ENCODE measurements at regions not wholly inside any gene's neighbourhood (a gene's known extent, or its start where the extent isn't known, plus 50 kb on each side); places are given as distances from the start of the nearest gene placed in this dataset.

DNA sequence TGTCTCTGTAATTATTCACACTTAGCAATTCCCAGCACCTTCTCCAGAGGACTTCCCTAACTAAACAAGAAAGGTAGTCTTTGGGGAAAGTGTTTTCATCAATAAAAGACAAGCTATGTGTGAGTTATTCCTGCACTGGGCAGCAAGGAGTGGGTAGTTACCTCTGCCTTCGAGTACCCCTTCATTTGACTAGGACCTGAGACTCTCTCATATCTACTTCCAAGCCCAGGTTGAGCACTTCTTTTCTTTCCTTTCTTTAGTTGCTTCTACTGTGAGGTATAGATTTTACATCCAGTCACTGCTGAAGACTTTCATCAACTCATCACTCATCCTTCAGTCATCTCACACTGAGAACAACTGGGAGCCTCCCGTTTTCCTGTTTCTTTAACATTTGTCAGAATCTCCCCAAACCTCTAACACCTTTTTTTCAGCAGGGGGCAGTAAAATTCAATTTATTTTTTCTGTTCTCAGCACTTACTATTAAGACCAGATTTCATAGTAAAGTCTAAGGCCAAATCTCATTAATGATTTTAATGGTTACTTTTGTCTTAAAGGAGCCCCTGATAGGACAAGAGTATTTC is 80.1 kb upstream of the PRSS1 start:
- no peak for TF ChIP-seq CTCF (IDR thresholded peaks at IDR 0.05)
- H3K4me1 ChIP-seq (ENCODE audit: low read depth): no peaks in the 10 kb centered on the region
- DNase-seq (no peak), ATAC-seq (no peak)
- intact Hi-C loops (cut with DNase I, micrococcal nuclease): no loop called here
- no peak overlapping the region for H3K4me3 ChIP-seq
- no peaks in the 10 kb centered on the region for H3K36me3 ChIP-seq (ENCODE audit: low read depth)
- H3K9me3 ChIP-seq: no peaks in the 10 kb centered on the region

- no peaks in the 10 kb centered on the region for H3K36me3 ChIP-seq (ENCODE audit: low read depth)
- intact Hi-C loops (cut with DNase I, micrococcal nuclease): no loop called here
- no peaks in the 10 kb centered on the region for H3K4me1 ChIP-seq (ENCODE audit: low read depth)
- no peak for ATAC-seq
- no peak for TF ChIP-seq CTCF (IDR thresholded peaks at IDR 0.05)
- no peak overlapping the region for H3K4me3 ChIP-seq
- DNase-seq: no peak
- H3K9me3 ChIP-seq: no peaks in the 10 kb centered on the region
Observed at GRCh38 chr7:142668495-142668894, 80.8 kb upstream of the PRSS1 start.

- H3K4me3 ChIP-seq: no peak overlapping the region
- intact Hi-C loops (cut with DNase I, micrococcal nuclease): loop anchor here in 1 of 2 donors (10.0 kb wide), 1 partner anchor 127 kb away; no protein-coding TSS in a partner anchor
- no peaks in the 10 kb centered on the region for H3K4me1 ChIP-seq (ENCODE audit: low read depth)
- no peaks in the 10 kb centered on the region for H3K9me3 ChIP-seq
- no peaks in the 10 kb centered on the region for H3K36me3 ChIP-seq (ENCODE audit: low read depth)
- DNase-seq: no peak
- no peak for TF ChIP-seq CTCF (IDR thresholded peaks at IDR 0.05)
- ATAC-seq: no peak
Observed at GRCh38 chr7:142657376-142657775, 91.9 kb upstream of the PRSS1 start.

DNA sequence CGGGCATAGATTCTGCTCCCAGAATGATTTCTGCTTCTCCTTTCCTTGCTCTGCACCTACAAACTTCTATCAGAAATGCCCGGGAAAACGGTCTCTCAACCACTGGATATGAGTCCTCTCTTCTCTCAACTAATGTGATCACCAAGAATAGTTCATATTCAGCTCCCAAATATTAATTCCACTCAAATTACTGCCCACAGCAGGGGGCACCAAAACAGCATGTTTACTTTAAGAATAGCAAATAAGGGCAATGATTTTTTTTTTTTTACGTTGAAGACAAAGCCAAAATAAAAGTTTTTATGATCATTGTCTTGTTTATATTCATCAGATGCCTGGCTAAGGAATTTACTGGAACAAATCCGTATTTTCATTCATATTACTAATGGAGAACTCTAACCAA is 94.9 kb upstream of the PRSS1 start:
- Histone ChIP-seq H3K36me3 (ENCODE audit: low read depth) (no peaks in the 10 kb centered on the region), H3K9me3 (no peaks in the 10 kb centered on the region), H3K4me1 (ENCODE audit: low read depth) (no peaks in the 10 kb centered on the region), H3K4me3 (no peak overlapping the region)
- intact Hi-C loops (cut with DNase I, micrococcal nuclease): loop anchor here in 1 of 2 donors (10.0 kb wide), 1 partner anchor 130 kb away; no protein-coding TSS in a partner anchor
- TF ChIP-seq CTCF (IDR thresholded peaks at IDR 0.05): no peak
- DNase-seq (peak in 1 of 3 donors; percentile 7), ATAC-seq (no peak)

GRCh38 chr7:142647749-142648148 is 101.5 kb upstream of the PRSS1 start:
- Histone ChIP-seq H3K36me3 (ENCODE audit: low read depth) (no peaks in the 10 kb centered on the region), H3K4me1 (ENCODE audit: low read depth) (no peaks in the 10 kb centered on the region), H3K4me3 (no peak overlapping the region), H3K9me3 (no peaks in the 10 kb centered on the region)
- intact Hi-C loops (cut with DNase I, micrococcal nuclease): no loop called here
- TF ChIP-seq CTCF (IDR thresholded peaks at IDR 0.05): no peak
- DNase-seq (no peak), ATAC-seq (no peak)

All from mucosa of descending colon (tissue), 3 donors.